Skin of body (tissue), 1 donor: ENCODE measurements at regions not wholly inside any gene's neighbourhood (a gene's known extent, or its start where the extent isn't known, plus 50 kb on each side); places are given as distances from the start of the nearest gene placed in this dataset.
"Not testable (repeated sequence)": the region's sequence is repeated elsewhere in the genome, so short reads cannot be mapped to it uniquely, and the experiment has no call there.

Experiments
- DNase-seq: peaks from one replicate; lab custom pipeline; 2025; lab: John Stamatoyannopoulos, UW

GRCh38 chr7:8314566-8314965 is 52.6 kb upstream of the ICA1 start:
- DNase-seq, result no peak

- no peak for DNase-seq
These were observed 57.1 kb upstream of the ICA1 start for GRCh38 chr7:8319115-8319514.

GRCh38 chr7:8320174-8320573 is 58.2 kb upstream of the ICA1 start:
- DNase-seq, result no peak

GRCh38 chr7:8321312-8321711 is 59.3 kb upstream of the ICA1 start:
- no peak for DNase-seq

- DNase-seq, result no peak
These were observed 60.7 kb upstream of the ICA1 start for GRCh38 chr7:8322667-8323066.

GRCh38 chr7:8325067-8325466 is 63.1 kb upstream of the ICA1 start:
- DNase-seq, result no peak

- DNase-seq, result no peak
These were observed 65.2 kb upstream of the ICA1 start for GRCh38 chr7:8327199-8327598.

- DNase-seq, result no peak
These were observed 76.2 kb upstream of the ICA1 start for GRCh38 chr7:8338206-8338605.

- DNase-seq, result peak; percentile 76
These were observed 81.6 kb upstream of the ICA1 start for GRCh38 chr7:8343556-8343955.

GRCh38 chr7:8347395-8347794 is 85.4 kb upstream of the ICA1 start:
- not testable (repeated sequence) for DNase-seq

- DNase-seq, result not testable (repeated sequence)
These were observed 81.8 kb upstream of the NXPH1 start for GRCh38 chr7:8351654-8352053.

- no peak for DNase-seq
These were observed 79.4 kb upstream of the NXPH1 start for GRCh38 chr7:8353991-8354390.

- DNase-seq, result no peak
These were observed 78.9 kb upstream of the NXPH1 start for GRCh38 chr7:8354503-8354902.

- no peak for DNase-seq
These were observed 77.3 kb upstream of the NXPH1 start for GRCh38 chr7:8356071-8356470.

- no peak for DNase-seq
These were observed 75.9 kb upstream of the NXPH1 start for GRCh38 chr7:8357536-8357935.

GRCh38 chr7:8360564-8361153 is 72.8 kb upstream of the NXPH1 start:
- DNase-seq, result no peak

GRCh38 chr7:8362723-8363369 is 70.6 kb upstream of the NXPH1 start:
- DNase-seq, result no peak

- DNase-seq, result no peak
These were observed 69.9 kb upstream of the NXPH1 start for GRCh38 chr7:8363407-8364015.

GRCh38 chr7:8365499-8366110 is 67.8 kb upstream of the NXPH1 start:
- DNase-seq, result no peak

- not testable (repeated sequence) for DNase-seq
These were observed 65.4 kb upstream of the NXPH1 start for GRCh38 chr7:8368007-8368406.

GRCh38 chr7:8371742-8372141 is 61.7 kb upstream of the NXPH1 start:
- no peak for DNase-seq

- DNase-seq, result no peak
These were observed 59.6 kb upstream of the NXPH1 start for GRCh38 chr7:8373851-8374250.
